ENCODE measurements at regions not wholly inside any gene's neighbourhood (a gene's known extent, or its start where the extent isn't known, plus 50 kb on each side); places are given as distances from the start of the nearest gene placed in this dataset.

- no peak overlapping the region for H3K27ac ChIP-seq
- H4K20me1 ChIP-seq (ENCODE audit: insufficient read depth, poor library complexity, severe bottlenecking), result no peaks in the 10 kb centered on the region
- no peaks in the 10 kb centered on the region for H3K9me3 ChIP-seq (ENCODE audit: low read depth)
- TF ChIP-seq EZH2phosphoT487 (IDR thresholded peaks at IDR 0.05; ENCODE audit: low read depth, severe bottlenecking, unreplicated experiment) (no peak), EZH2 (IDR thresholded peaks at IDR 0.05; ENCODE audit: borderline replicate concordance) (no peak), CTCF (IDR thresholded peaks at IDR 0.05; ENCODE audit: poor library complexity) (no peak)
- WGBS (ENCODE audit: low lambda C conversion rate, missing lambda C conversion rate), result 95% methylated on average over 6 of the region's 6 CpGs
- no peak overlapping the region for H3K4me2 ChIP-seq
- no peaks in the 10 kb centered on the region for H3K36me3 ChIP-seq (replicated peaks; ENCODE audit: insufficient read depth, low read depth)
- no peak for DNase-seq (ENCODE audit: low spot score)
- no peaks in the 10 kb centered on the region for H3K4me1 ChIP-seq (ENCODE audit: insufficient read depth)
- H3K27me3 ChIP-seq, result no peaks in the 10 kb centered on the region
- no peaks in the 10 kb centered on the region for H3K9me2 ChIP-seq (replicated peaks; ENCODE audit: insufficient read depth)
- H2AFZ ChIP-seq, result no peak overlapping the region
- H3K4me3 ChIP-seq, result no peak overlapping the region
- no peaks in the 10 kb centered on the region for H3K79me2 ChIP-seq
These were observed 68.2 kb upstream of the FAM241A start for GRCh38 chr4:112076919-112077608.

- no peak overlapping the region for H3K27ac ChIP-seq
- H3K27me3 ChIP-seq, result no peaks in the 10 kb centered on the region
- H3K4me1 ChIP-seq (ENCODE audit: insufficient read depth), result peaks cover 2% of the 10 kb centered on the region
- H2AFZ ChIP-seq, result no peak overlapping the region
- H3K9me2 ChIP-seq (replicated peaks; ENCODE audit: insufficient read depth), result no peaks in the 10 kb centered on the region
- H3K79me2 ChIP-seq, result no peaks in the 10 kb centered on the region
- H4K20me1 ChIP-seq (ENCODE audit: insufficient read depth, poor library complexity, severe bottlenecking), result no peaks in the 10 kb centered on the region
- no peaks in the 10 kb centered on the region for H3K36me3 ChIP-seq (replicated peaks; ENCODE audit: insufficient read depth, low read depth)
- no peaks in the 10 kb centered on the region for H3K9me3 ChIP-seq (ENCODE audit: low read depth)
- DNase-seq (ENCODE audit: low spot score), result no peak
- H3K4me2 ChIP-seq, result no peak overlapping the region
- TF ChIP-seq CTCF (IDR thresholded peaks at IDR 0.05; ENCODE audit: poor library complexity) (no peak), EZH2phosphoT487 (IDR thresholded peaks at IDR 0.05; ENCODE audit: low read depth, severe bottlenecking, unreplicated experiment) (no peak), EZH2 (IDR thresholded peaks at IDR 0.05; ENCODE audit: borderline replicate concordance) (no peak)
- 97% methylated on average over 8 of the region's 8 CpGs for WGBS (ENCODE audit: low lambda C conversion rate, missing lambda C conversion rate)
- H3K4me3 ChIP-seq, result no peak overlapping the region
These were observed 67.5 kb upstream of the FAM241A start for GRCh38 chr4:112077743-112078142.

- no peaks in the 10 kb centered on the region for H3K9me2 ChIP-seq (replicated peaks; ENCODE audit: insufficient read depth)
- TF ChIP-seq EZH2 (IDR thresholded peaks at IDR 0.05; ENCODE audit: borderline replicate concordance) (no peak), EZH2phosphoT487 (IDR thresholded peaks at IDR 0.05; ENCODE audit: low read depth, severe bottlenecking, unreplicated experiment) (no peak), CTCF (IDR thresholded peaks at IDR 0.05; ENCODE audit: poor library complexity) (no peak)
- H3K27ac ChIP-seq, result peak overlapping the region; percentile 89
- no peaks in the 10 kb centered on the region for H3K36me3 ChIP-seq (replicated peaks; ENCODE audit: insufficient read depth, low read depth)
- peak overlapping the region; percentile 27 for H3K4me2 ChIP-seq
- H3K4me1 ChIP-seq (ENCODE audit: insufficient read depth), result peaks cover 16% of the 10 kb centered on the region
- DNase-seq (ENCODE audit: low spot score), result peak; percentile 65
- no peak overlapping the region for H3K4me3 ChIP-seq
- 65% methylated on average over 2 of the region's 2 CpGs for WGBS (ENCODE audit: low lambda C conversion rate, missing lambda C conversion rate)
- no peaks in the 10 kb centered on the region for H4K20me1 ChIP-seq (ENCODE audit: insufficient read depth, poor library complexity, severe bottlenecking)
- no peaks in the 10 kb centered on the region for H3K9me3 ChIP-seq (ENCODE audit: low read depth)
- no peaks in the 10 kb centered on the region for H3K27me3 ChIP-seq
- no peaks in the 10 kb centered on the region for H3K79me2 ChIP-seq
- H2AFZ ChIP-seq, result no peak overlapping the region
These were observed 62.2 kb upstream of the FAM241A start for GRCh38 chr4:112082954-112083586.
